ENCODE measurements at regions not wholly inside any gene's neighbourhood (a gene's known extent, or its start where the extent isn't known, plus 50 kb on each side); places are given as distances from the start of the nearest gene placed in this dataset.

GRCh38 chr16:14007450-14007849 is 63.7 kb upstream of the MRTFB start:
- no peak for DNase-seq (ENCODE audit: low spot score)
- TF ChIP-seq CTCF (IDR thresholded peaks at IDR 0.05): no peak
- H3K4me1 ChIP-seq: peaks cover 0 to 39% of the 10 kb centered on the region in 2 donors
- no peaks in the 10 kb centered on the region for H3K27me3 ChIP-seq
- H3K9me3 ChIP-seq: no peaks in the 10 kb centered on the region
- H3K27ac ChIP-seq: no peak overlapping the region
- no peak overlapping the region for H3K4me3 ChIP-seq
- H3K36me3 ChIP-seq: no peaks in the 10 kb centered on the region

GRCh38 chr16:14011001-14011400 is 60.1 kb upstream of the MRTFB start:
- H3K36me3 ChIP-seq: no peaks in the 10 kb centered on the region
- no peaks in the 10 kb centered on the region for H3K27me3 ChIP-seq
- DNase-seq (ENCODE audit: low spot score): no peak
- TF ChIP-seq CTCF (IDR thresholded peaks at IDR 0.05): no peak
- H3K4me1 ChIP-seq: peaks cover 0 to 45% of the 10 kb centered on the region in 2 donors
- H3K27ac ChIP-seq: no peak overlapping the region
- no peak overlapping the region for H3K4me3 ChIP-seq
- H3K9me3 ChIP-seq: no peaks in the 10 kb centered on the region

- DNase-seq (ENCODE audit: low spot score): no peak
- Histone ChIP-seq H3K36me3 (no peaks in the 10 kb centered on the region), H3K9me3 (no peaks in the 10 kb centered on the region), H3K27ac (peak overlapping the region; percentile 57 to 81), H3K27me3 (no peaks in the 10 kb centered on the region), H3K4me3 (no peak overlapping the region), H3K4me1 (peaks cover 0 to 53% of the 10 kb centered on the region in 2 donors)
- no peak for TF ChIP-seq CTCF (IDR thresholded peaks at IDR 0.05)
These were observed 59.3 kb upstream of the MRTFB start for GRCh38 chr16:14011846-14012245.

- H3K4me3 ChIP-seq: no peak overlapping the region
These were observed 58.0 kb upstream of the MRTFB start for GRCh38 chr16:14013145-14013570.

GRCh38 chr16:14013571-14014283 is 57.4 kb upstream of the MRTFB start:
- peak overlapping the region; percentile 57 to 81 for H3K27ac ChIP-seq

More at GRCh38 chr16:14013145-14013570, 58.0 kb upstream of the MRTFB start:
- Histone ChIP-seq H3K9me3 (no peaks in the 10 kb centered on the region), H3K27ac (peak overlapping the region; percentile 57 to 81), H3K27me3 (no peaks in the 10 kb centered on the region), H3K36me3 (no peaks in the 10 kb centered on the region), H3K4me1 (peaks cover 0 to 53% of the 10 kb centered on the region in 2 donors)
- DNase-seq (ENCODE audit: low spot score): no peak
- TF ChIP-seq CTCF (IDR thresholded peaks at IDR 0.05): no peak

More at GRCh38 chr16:14013571-14014283, 57.4 kb upstream of the MRTFB start:
- DNase-seq (ENCODE audit: low spot score): no peak
- Histone ChIP-seq H3K36me3 (no peaks in the 10 kb centered on the region), H3K27me3 (no peaks in the 10 kb centered on the region), H3K4me1 (peaks cover 0 to 53% of the 10 kb centered on the region in 2 donors), H3K9me3 (no peaks in the 10 kb centered on the region), H3K4me3 (no peak overlapping the region)
- no peak for TF ChIP-seq CTCF (IDR thresholded peaks at IDR 0.05)

All from right atrium auricular region (tissue), 2 donors.